GM19025 (cell line): ENCODE measurements at regions not wholly inside any gene's neighbourhood (a gene's known extent, or its start where the extent isn't known, plus 50 kb on each side); places are given as distances from the start of the nearest gene placed in this dataset.

Experiments
- ATAC-seq: cut with Tn5 transposase; IDR thresholded peaks from one replicate; pipeline ENCODE4 v1.9.1; 2021; ENCODE audit warnings: mild to moderate bottlenecking, low read depth, moderate library complexity; ENCODE audit not compliant: unreplicated experiment

DNA sequence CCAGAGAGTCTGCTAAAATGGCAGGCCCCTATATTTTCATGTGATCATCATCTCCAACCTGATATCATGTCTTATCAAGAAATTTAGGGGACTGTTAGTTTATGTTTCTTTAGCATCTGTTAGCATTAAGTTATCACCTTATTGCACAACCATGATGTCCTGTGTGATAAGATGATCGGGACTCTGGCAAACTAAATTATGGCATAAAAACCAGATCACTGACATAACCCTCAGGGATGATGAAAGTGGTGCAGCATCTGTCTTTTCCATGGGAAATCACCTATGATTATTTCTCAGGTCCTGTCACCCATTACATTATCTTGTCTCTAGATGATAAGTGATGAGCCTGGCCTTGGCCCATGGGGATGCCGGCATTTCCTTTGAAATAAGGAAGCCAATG is 458.6 kb upstream of the DCC start:
- no peak for ATAC-seq

GRCh38 chr18:51884039-51884438 is 456.0 kb upstream of the DCC start:
- ATAC-seq, result no peak

DNA sequence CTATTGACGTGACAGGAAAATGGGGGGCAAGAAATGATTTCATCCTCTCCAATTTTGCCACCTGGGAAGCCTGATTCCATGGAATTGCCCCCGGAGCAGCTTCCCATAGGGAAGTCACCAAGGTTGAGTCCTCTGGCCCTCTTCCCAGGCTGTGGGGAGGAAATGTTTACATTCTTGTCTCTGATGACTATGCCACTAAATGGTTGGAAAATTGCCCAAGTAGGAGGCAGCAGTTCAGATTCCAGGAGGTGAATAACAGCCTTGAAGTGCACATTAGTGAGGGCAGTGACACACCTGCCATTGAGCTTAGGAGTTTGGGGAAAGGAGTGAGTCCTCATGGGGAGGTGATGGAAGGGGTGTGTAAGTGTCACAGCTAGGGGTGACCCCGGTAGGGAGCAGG is 449.2 kb upstream of the DCC start:
- ATAC-seq, result no peak

GRCh38 chr18:51891876-51892275 is 448.1 kb upstream of the DCC start:
- ATAC-seq, result no peak

GRCh38 chr18:51897884-51898283 is 442.1 kb upstream of the DCC start:
- no peak for ATAC-seq

DNA sequence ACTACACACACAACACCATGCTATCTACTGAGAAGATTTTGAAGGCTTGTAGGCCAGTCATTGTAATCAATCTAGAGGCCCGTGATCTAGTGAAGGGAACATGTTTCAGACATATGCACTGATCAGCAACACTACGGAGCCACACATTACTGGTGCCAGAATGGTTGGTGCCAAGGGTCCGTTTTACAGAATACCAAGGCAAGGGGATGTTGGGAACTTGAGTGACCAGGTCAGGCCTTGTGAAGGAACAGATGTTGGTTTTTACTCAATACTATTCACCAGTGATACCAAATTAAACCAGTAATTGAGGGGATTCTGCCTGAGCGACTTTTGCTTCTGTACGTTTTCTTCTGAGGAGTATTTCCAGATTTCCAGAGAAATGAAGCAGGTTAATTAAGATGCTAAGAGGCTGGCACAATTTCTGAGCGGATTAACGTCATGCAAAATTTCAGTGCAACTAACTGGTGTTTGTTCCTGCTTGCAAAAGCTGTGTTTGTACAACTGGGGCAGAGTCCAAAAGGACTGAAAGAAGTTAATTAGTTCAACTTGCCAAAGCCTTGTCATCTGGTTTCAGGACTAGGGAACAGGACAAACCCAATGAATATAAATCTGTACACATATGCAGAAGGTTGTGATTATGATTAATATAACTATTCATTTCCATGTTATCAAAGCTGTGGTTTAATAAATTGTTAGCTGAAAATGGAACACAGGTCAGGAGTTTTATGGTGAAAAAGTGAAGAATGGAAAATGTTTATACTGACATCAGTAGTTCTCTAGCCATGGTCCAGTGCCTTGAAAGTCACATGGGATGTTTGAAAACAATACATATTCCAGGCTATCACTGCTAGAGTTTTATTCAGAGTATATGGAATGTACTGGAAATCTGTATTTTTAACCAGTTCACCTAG is 432.1 kb upstream of the DCC start:
- no peak for ATAC-seq

- no peak for ATAC-seq
Observed at GRCh38 chr18:51908598-51908944, 431.4 kb upstream of the DCC start.

GRCh38 chr18:51911584-51911983 is 428.4 kb upstream of the DCC start:
- no peak for ATAC-seq

DNA sequence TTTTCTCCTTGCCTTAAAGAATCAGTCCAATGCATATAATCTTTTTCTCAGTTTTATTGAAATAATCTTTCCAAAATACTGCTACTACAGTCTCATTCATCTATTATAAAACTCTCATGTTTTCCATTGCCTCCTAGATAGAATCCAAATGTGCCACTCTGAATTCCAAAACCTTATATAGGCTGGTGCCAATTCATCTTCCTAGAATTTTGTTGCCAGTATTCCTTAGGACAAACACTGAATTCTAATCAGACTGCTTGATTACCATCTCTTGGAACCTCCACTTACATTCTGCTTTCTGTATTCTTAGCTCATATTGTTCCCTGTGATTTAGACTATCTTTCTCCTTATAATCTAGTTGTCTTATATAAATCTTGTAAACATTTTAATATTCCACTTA is 427.6 kb upstream of the DCC start:
- no peak for ATAC-seq

GRCh38 chr18:51915176-51915575 is 424.8 kb upstream of the DCC start:
- no peak for ATAC-seq

DNA sequence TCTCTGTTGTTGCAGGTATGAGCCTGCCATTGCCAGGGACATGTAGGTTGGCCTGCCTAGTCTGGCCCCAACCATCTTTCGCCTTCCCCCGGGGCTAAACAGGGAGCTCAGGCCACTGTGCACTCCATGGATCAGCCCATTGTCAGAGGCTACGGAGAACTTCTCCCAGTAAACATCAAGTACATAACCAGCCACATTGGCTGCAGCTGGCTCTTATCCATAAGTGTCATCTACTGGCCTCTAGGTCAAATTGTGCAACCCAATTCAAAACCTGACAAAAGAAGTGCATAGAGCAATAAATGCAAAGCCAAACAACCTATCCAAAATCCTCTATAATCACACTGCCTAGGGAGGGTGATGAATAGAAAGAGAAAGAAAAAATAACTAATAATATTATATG is 418.1 kb upstream of the DCC start:
- no peak for ATAC-seq

GRCh38 chr18:51933903-51934302 is 406.1 kb upstream of the DCC start:
- no peak for ATAC-seq

DNA sequence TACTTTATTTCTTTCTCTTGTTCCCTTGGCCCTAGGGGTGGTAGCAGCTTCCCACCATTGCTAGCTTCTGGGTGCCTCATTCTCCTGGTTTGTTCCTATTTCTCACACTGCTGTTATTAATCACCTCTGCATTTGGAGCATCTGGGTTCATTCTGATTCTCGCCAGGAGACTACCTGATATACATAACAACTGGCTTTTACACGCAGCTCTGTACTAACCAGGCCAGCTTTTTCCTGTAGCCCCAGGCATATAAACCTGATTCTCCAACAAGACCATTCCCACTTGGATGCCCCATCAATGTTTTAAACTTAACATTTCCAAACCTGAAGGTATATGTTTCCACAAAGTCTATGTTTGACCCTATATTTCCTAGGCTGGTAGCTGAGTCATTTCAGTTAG is 403.9 kb upstream of the DCC start:
- no peak for ATAC-seq

GRCh38 chr18:51941999-51942398 is 398.0 kb upstream of the DCC start:
- peak; percentile 60 for ATAC-seq

DNA sequence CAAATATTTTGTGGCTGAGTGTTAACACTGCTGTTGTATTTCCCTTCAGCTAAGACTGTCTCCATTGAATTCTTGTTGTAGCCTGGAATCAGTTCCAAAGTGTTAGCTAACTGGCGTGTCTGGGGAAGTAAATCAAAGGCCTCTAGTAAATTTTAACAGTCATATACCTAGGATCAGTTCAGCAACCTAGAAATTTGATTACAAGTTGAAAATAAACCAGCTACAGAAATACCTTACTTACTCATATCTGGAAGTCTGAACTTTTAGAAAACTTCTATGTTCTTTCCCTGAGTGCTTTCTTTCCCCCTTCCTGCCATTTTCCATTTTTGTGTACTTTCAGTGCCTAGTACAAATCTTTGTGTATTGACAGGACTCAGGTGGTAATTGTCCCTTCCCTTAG is 396.7 kb upstream of the DCC start:
- no peak for ATAC-seq

DNA sequence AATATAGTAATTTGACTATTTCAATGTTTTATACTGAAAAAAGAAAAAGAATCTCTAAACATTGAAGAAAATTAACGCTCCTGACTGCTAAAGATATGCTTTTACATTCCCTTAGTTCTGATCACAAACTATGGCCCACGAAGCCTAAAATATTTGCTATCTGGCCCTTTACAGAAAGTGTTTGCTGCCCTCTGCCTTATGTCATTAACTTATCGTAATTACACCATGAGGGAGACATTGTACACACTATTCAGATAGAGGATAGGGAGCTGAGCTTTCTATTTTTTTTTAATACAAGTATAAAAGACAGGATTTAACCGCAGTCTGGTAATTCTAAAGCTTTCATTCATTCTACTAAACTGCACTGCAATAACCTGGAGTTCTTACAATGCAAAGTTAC is 393.1 kb upstream of the DCC start:
- ATAC-seq, result no peak

GRCh38 chr18:51952844-51953243 is 387.2 kb upstream of the DCC start:
- ATAC-seq, result no peak

GRCh38 chr18:51953521-51953920 is 386.5 kb upstream of the DCC start:
- ATAC-seq, result peak; percentile 91

GRCh38 chr18:51955136-51955535 is 384.9 kb upstream of the DCC start:
- no peak for ATAC-seq

GRCh38 chr18:51957001-51957400 is 383.0 kb upstream of the DCC start:
- ATAC-seq, result no peak

DNA sequence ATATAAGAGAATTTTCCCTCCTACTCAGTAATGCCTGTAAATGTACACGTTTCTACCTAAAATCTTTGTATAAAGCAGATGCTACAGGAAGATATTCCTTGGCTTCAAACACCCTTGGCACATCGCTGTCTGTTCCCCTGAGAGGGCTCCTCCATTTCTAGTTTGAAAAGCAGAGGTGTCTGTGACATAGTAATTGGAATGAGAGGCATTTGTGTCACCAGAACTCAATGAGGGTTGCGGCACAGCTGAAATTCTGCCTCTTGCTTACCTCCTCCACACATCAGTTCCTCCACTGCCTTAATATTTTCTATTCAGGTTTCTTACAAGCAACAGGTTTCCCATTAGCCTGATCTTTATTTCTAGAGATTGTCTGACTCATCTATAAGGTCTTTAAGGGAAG is 359.9 kb upstream of the DCC start:
- no peak for ATAC-seq

- ATAC-seq, result no peak
Observed at GRCh38 chr18:51988277-51988676, 351.7 kb upstream of the DCC start.

- ATAC-seq, result no peak
Observed at GRCh38 chr18:51997129-51997528, 342.9 kb upstream of the DCC start.
